RWPE2 (cell line): ENCODE measurements at regions not wholly inside any gene's neighbourhood (a gene's known extent, or its start where the extent isn't known, plus 50 kb on each side); places are given as distances from the start of the nearest gene placed in this dataset.
A peak's percentile ranks its signal among the peaks of the same experiment; 100 is the strongest.

ENCODE experiments used
- ATAC-seq: fragments of 200-7000 bp; cut with Tn5 transposase; 3 replicates; pipeline ENCODE4 v1.9.1; 2021; ENCODE audit warnings: low read depth
- DNase-seq: peaks from one replicate; pipeline ENCODE4 v3.0.0-alpha.2; 2020; ENCODE audit warnings: low spot score
- H3K27ac ChIP-seq: fragments of 450-650 bp; 2 replicates; pipeline ENCODE4 v1.5.1; 2017; ENCODE audit warnings: mild to moderate bottlenecking; ENCODE audit not compliant: poor library complexity, severe bottlenecking
- H3K27me3 ChIP-seq: fragments of 250-450 bp; sonication (Bioruptor Pico); 2 replicates; pipeline ENCODE4 v1.5.1; 2021; ENCODE audit warnings: mild to moderate bottlenecking, moderate library complexity; ENCODE audit not compliant: insufficient read depth, poor library complexity, severe bottlenecking
- H3K36me3 ChIP-seq: fragments of 250-450 bp; sonication (Bioruptor Pico); 2 replicates; pipeline ENCODE4 v1.5.1; 2020; ENCODE audit warnings: low read depth, mild to moderate bottlenecking, moderate library complexity
- H3K4me1 ChIP-seq: fragments of 250-450 bp; sonication (Bioruptor Pico); 2 replicates; pipeline ENCODE4 v1.5.1; 2021; ENCODE audit warnings: mild to moderate bottlenecking, moderate library complexity; ENCODE audit not compliant: insufficient read depth, poor library complexity, severe bottlenecking
- H3K4me3 ChIP-seq: fragments of 250-450 bp; sonication (Bioruptor Pico); 2 replicates; pipeline ENCODE4 v1.5.1; 2021; ENCODE audit warnings: mild to moderate bottlenecking, moderate library complexity; ENCODE audit not compliant: severe bottlenecking
- H3K9me3 ChIP-seq: fragments of 250-450 bp; sonication (Bioruptor Pico); 2 replicates; pipeline ENCODE4 v1.5.1; 2021; ENCODE audit warnings: mild to moderate bottlenecking, moderate library complexity; ENCODE audit not compliant: severe bottlenecking
- TF ChIP-seq, protein P1 (sequence below): fragments of 450-650 bp; IDR thresholded peaks from one replicate; pipeline ENCODE4 v1.5.1; 2017; ENCODE audit warnings: mild to moderate bottlenecking, moderate library complexity; ENCODE audit not compliant: poor library complexity, severe bottlenecking

DNA sequence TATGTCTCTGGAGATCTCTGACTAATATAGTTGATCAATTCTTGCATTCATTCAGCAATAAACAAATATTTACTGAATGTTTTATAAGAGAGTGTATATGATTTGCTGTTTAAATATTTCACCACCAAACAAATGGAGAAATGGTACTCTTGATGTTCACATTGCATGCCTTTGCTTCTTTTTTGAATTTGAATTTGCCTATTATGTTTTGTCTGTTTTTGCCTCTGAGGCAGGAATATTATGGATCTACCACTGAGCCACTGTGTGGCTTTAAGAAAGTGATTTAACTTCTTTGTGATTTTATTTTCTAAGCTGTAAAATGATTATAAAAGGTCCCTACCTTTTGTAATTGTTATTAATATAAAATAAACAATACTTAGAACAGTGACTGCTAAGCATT lies 345.0 kb downstream of the DOK5 start:
- Histone ChIP-seq H3K4me1 (no peaks in the 10 kb centered on the region), H3K27me3 (no peaks in the 10 kb centered on the region), H3K9me3 (no peaks in the 10 kb centered on the region), H3K36me3 (no peaks in the 10 kb centered on the region), H3K4me3 (no peak overlapping the region), H3K27ac (no peak overlapping the region)
- TF ChIP-seq, protein P1, sequence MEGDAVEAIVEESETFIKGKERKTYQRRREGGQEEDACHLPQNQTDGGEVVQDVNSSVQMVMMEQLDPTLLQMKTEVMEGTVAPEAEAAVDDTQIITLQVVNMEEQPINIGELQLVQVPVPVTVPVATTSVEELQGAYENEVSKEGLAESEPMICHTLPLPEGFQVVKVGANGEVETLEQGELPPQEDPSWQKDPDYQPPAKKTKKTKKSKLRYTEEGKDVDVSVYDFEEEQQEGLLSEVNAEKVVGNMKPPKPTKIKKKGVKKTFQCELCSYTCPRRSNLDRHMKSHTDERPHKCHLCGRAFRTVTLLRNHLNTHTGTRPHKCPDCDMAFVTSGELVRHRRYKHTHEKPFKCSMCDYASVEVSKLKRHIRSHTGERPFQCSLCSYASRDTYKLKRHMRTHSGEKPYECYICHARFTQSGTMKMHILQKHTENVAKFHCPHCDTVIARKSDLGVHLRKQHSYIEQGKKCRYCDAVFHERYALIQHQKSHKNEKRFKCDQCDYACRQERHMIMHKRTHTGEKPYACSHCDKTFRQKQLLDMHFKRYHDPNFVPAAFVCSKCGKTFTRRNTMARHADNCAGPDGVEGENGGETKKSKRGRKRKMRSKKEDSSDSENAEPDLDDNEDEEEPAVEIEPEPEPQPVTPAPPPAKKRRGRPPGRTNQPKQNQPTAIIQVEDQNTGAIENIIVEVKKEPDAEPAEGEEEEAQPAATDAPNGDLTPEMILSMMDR, result no peak
- no peak for DNase-seq
- no peak for ATAC-seq

DNA sequence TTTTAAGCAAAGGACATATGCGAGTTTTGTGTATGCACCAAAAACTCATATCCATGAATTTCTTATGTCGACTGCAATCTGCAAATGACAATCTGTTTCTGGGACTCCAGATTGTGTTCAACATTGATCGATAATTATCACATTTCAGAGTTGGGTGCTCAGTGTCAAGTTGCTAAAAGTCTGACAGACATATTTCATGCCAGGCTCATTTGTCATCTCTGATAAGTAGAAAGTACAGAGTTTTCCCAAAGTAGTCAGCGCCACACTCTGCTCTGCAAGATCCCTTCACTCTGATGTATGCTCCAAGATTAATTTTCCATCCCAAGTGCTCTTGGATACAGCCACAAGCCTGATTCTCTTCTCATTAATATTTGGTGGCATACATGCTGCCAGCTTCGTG lies 331.1 kb downstream of the DOK5 start:
- DNase-seq, result no peak
- peaks cover 3% of the 10 kb centered on the region for H3K27me3 ChIP-seq
- H3K4me3 ChIP-seq, result no peak overlapping the region
- peaks cover 1% of the 10 kb centered on the region for H3K9me3 ChIP-seq
- no peak for ATAC-seq
- H3K36me3 ChIP-seq, result no peaks in the 10 kb centered on the region
- TF ChIP-seq, protein P1, result no peak
- no peaks in the 10 kb centered on the region for H3K4me1 ChIP-seq
- no peak overlapping the region for H3K27ac ChIP-seq

GRCh38 chr20:54794874-54795273 lies 319.5 kb downstream of the DOK5 start:
- Histone ChIP-seq H3K27me3 (peaks cover 4% of the 10 kb centered on the region), H3K9me3 (no peaks in the 10 kb centered on the region), H3K4me3 (no peak overlapping the region), H3K27ac (no peak overlapping the region), H3K4me1 (no peaks in the 10 kb centered on the region), H3K36me3 (no peaks in the 10 kb centered on the region)
- TF ChIP-seq, protein P1, result no peak
- ATAC-seq (no peak), DNase-seq (no peak)

DNA sequence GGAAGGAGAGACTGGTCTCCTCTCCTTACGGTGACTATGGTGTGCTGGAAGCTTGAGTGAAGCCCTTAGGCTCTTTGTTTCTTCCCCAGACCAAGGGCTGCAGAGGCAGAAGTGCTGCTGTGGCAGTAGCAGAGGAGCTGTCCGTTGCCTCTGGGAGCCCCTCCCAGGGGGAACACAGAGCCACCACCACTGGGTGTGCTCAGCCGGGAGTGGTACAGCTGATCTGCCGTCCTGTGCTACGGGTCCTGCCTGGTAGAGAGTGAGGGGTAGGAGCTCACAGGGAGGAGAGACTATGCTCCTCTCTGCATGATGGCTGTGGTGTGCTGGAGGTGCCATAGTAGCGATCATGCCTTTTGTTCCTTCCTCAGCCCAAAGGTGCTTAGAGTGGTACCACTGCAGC lies 318.7 kb downstream of the DOK5 start:
- TF ChIP-seq, protein P1, result no peak

DNA sequence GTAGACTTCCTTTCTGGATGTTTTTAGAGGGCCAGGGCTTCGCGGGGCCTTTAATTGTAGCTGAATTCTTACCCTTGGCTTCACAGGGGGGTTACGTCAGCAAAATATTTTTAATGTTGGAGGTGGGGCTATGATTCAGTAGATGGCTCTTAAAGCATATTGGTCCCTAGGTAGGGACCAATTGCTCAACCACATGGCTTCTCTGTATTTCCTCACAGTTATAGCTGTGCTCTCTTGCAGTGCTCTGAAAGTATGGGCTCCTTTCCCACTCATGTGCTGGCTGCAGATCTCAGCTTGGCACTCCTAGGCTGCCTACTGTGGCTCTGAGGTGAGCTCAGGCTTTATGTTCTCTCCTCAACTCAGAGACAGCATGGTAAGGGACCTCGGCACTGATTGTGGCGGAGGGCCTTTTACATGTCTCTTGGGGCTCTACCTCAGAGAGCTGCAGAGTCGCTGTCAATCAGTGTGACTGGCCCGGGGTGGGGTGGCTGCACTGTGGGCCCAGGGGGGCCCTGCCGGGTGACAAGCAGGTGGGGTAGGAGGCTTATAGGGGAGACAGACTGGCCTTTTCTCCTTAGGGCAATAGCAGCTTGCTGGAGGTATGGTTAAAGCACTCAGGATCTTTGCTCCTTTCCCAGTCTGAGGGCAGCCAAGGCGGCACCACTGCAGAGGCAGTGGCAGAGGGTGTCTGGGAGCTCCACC lies 318.0 kb downstream of the DOK5 start:
- TF ChIP-seq, protein P1, result no peak
- no peak for DNase-seq
- no peaks in the 10 kb centered on the region for H3K36me3 ChIP-seq
- no peak overlapping the region for H3K4me3 ChIP-seq
- peaks cover 4% of the 10 kb centered on the region for H3K27me3 ChIP-seq
- peak; percentile 28 for ATAC-seq
- H3K4me1 ChIP-seq, result no peaks in the 10 kb centered on the region
- H3K9me3 ChIP-seq, result no peaks in the 10 kb centered on the region
- H3K27ac ChIP-seq, result no peak overlapping the region

More for the DNA sequence above, 318.7 kb downstream of the DOK5 start:
- ATAC-seq, result peak; percentile 27; the same call in 2 of the 3 replicates
- Histone ChIP-seq H3K9me3 (no peaks in the 10 kb centered on the region), H3K27ac (no peak overlapping the region), H3K27me3 (peaks cover 4% of the 10 kb centered on the region), H3K4me3 (no peak overlapping the region), H3K36me3 (no peaks in the 10 kb centered on the region), H3K4me1 (no peaks in the 10 kb centered on the region)
- DNase-seq, result peak; percentile 74
